C4-2B (cell line): ENCODE measurements at regions not wholly inside any gene's neighbourhood (a gene's known extent, or its start where the extent isn't known, plus 50 kb on each side); places are given as distances from the start of the nearest gene placed in this dataset.

Source experiments
- ZFX ChIP-seq: fragments of 450-650 bp; IDR thresholded peaks from 2 replicates; pipeline ENCODE4 v1.6.1; 2017
- TF ChIP-seq, protein P1 (sequence below): fragments of 450-650 bp; conservative IDR thresholded peaks from 2 replicates; pipeline ENCODE4 v1.5.1; 2017; ENCODE audit warnings: mild to moderate bottlenecking

DNA sequence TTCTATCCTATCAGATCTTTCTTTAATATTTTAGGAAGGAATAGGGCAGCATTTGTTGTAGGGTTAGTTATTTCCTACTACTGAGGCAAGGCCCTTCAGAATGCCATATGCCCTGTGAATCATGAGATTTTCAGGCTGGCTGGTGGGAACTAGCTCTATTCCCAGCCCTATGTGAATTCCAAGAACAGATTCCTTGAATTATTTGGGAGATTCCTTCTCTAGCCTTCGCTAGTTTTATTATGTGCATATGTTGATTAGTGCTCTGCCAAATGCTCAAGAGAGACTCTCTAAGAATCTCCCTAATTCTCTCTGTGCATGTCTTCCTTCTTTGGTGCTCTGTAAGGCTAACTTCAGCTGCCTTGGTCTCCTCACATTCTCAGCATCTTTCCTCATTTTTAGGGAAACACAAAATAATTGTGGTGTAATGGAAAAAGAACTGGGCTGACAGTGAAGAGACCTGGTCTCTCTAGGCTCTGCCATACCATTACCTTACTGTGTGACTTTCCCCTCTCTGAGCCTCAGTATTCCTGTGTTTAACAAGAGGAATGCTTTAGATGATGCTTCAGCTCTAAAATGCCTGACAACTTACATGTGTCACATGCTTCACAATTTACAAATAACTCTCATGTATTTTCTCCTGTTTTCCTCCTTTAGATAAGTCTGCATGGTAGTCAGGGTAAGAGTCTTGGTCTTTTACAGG is 79.7 kb downstream of the VMA21 start:
- TF ChIP-seq, protein P1, sequence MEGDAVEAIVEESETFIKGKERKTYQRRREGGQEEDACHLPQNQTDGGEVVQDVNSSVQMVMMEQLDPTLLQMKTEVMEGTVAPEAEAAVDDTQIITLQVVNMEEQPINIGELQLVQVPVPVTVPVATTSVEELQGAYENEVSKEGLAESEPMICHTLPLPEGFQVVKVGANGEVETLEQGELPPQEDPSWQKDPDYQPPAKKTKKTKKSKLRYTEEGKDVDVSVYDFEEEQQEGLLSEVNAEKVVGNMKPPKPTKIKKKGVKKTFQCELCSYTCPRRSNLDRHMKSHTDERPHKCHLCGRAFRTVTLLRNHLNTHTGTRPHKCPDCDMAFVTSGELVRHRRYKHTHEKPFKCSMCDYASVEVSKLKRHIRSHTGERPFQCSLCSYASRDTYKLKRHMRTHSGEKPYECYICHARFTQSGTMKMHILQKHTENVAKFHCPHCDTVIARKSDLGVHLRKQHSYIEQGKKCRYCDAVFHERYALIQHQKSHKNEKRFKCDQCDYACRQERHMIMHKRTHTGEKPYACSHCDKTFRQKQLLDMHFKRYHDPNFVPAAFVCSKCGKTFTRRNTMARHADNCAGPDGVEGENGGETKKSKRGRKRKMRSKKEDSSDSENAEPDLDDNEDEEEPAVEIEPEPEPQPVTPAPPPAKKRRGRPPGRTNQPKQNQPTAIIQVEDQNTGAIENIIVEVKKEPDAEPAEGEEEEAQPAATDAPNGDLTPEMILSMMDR = no peak
- no peak for TF ChIP-seq ZFX
